Kidney (tissue), 13 donors: ENCODE measurements at regions not wholly inside any gene's neighbourhood (a gene's known extent, or its start where the extent isn't known, plus 50 kb on each side); places are given as distances from the start of the nearest gene placed in this dataset.

Experiments used
- DNase-seq, 5 donors: peaks; one replicate each; pipeline ENCODE4 v3.0.0-alpha.2; 2013 to 2020
- FAIRE-seq: peaks from 2 replicates; lab custom pipeline; 2012; peaks lifted over from hg19 to GRCh38; lab: Jason Lieb, UNC
- H3K27ac ChIP-seq, 2 donors: one replicate each; pipeline ENCODE4 v1.7.0; 2013; ENCODE audit warnings: low read depth in 2 of 2, low read length in 2 of 2, inconsistent platforms in 1 of 2
- H3K27me3 ChIP-seq: one replicate; pipeline ENCODE4 v1.7.1; 2013; ENCODE audit warnings: low read length, inconsistent platforms; ENCODE audit not compliant: control insufficient read depth, insufficient read depth
- H3K36me3 ChIP-seq, 3 donors: one replicate each; pipeline versions ENCODE4 v1.7.0 to v1.7.1; 2013; ENCODE audit warnings: low read length in 3 of 3, control low read depth in 1 of 3, inconsistent platforms in 1 of 3; ENCODE audit not compliant: insufficient read depth in 3 of 3, control insufficient read depth in 2 of 3
- H3K4me1 ChIP-seq, 3 donors: one replicate each; pipeline versions ENCODE4 v1.7.0 to v1.7.1; 2013; ENCODE audit warnings: low read length in 3 of 3, inconsistent platforms in 1 of 3, low read depth in 1 of 3; ENCODE audit not compliant: control insufficient read depth in 2 of 3, insufficient read depth in 2 of 3
- H3K4me3 ChIP-seq, 3 donors: one replicate each; pipeline versions ENCODE4 v1.7.0 to v1.8.1; 2013; ENCODE audit warnings: low read length in 3 of 3, control low read depth in 1 of 3, inconsistent platforms in 1 of 3
- H3K9ac ChIP-seq, 3 donors: one replicate each; pipeline versions ENCODE4 v1.7.0 to v1.7.1; 2013; ENCODE audit warnings: low read length in 3 of 3, control low read depth in 1 of 3, inconsistent platforms in 1 of 3
- H3K9me3 ChIP-seq, 3 donors: one replicate each; pipeline versions ENCODE4 v1.7.0 to v1.7.1; 2013; ENCODE audit warnings: low read length in 3 of 3, control low read depth in 1 of 3, inconsistent platforms in 1 of 3; ENCODE audit not compliant: control insufficient read depth in 2 of 3, insufficient read depth in 1 of 3
- intact Hi-C: fragments of 100-400 bp; cut with DNase I; formaldehyde crosslinking; loops from one replicate; pipeline ENCODE4 v1.11.1; 2022
- TF ChIP-seq, protein P1 (sequence below): IDR thresholded peaks from 3 replicates; pipeline ENCODE4 v1.5.1; 2012; ENCODE audit warnings: mild to moderate bottlenecking, moderate library complexity, borderline replicate concordance; ENCODE audit not compliant: insufficient read depth; ENCODE audit errors: extremely low read depth
- donor health status: control.
- donor health status: control.
- donor health status: control.
- donor health status: control.
- donor health status: control.
- donor health status: DM: yes; HTN: yes; CAD: no.
- donor health status: Normal renal cell carcinoma (clear cell type).

GRCh38 chr2:207332480-207333212 is 166.9 kb upstream of the KLF7 start:
- no peak overlapping the region for H3K27ac ChIP-seq
- no peaks in the 10 kb centered on the region for H3K36me3 ChIP-seq
- no peak overlapping the region for H3K9ac ChIP-seq
- H3K27me3 ChIP-seq: no peaks in the 10 kb centered on the region
- DNase-seq (no peak), FAIRE-seq (no peak)
- H3K4me1 ChIP-seq: no peaks in the 10 kb centered on the region
- no peak overlapping the region for H3K4me3 ChIP-seq
- TF ChIP-seq, protein P1, sequence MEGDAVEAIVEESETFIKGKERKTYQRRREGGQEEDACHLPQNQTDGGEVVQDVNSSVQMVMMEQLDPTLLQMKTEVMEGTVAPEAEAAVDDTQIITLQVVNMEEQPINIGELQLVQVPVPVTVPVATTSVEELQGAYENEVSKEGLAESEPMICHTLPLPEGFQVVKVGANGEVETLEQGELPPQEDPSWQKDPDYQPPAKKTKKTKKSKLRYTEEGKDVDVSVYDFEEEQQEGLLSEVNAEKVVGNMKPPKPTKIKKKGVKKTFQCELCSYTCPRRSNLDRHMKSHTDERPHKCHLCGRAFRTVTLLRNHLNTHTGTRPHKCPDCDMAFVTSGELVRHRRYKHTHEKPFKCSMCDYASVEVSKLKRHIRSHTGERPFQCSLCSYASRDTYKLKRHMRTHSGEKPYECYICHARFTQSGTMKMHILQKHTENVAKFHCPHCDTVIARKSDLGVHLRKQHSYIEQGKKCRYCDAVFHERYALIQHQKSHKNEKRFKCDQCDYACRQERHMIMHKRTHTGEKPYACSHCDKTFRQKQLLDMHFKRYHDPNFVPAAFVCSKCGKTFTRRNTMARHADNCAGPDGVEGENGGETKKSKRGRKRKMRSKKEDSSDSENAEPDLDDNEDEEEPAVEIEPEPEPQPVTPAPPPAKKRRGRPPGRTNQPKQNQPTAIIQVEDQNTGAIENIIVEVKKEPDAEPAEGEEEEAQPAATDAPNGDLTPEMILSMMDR: no peak
- no peaks in the 10 kb centered on the region for H3K9me3 ChIP-seq
- intact Hi-C loops: no loop called here

DNA sequence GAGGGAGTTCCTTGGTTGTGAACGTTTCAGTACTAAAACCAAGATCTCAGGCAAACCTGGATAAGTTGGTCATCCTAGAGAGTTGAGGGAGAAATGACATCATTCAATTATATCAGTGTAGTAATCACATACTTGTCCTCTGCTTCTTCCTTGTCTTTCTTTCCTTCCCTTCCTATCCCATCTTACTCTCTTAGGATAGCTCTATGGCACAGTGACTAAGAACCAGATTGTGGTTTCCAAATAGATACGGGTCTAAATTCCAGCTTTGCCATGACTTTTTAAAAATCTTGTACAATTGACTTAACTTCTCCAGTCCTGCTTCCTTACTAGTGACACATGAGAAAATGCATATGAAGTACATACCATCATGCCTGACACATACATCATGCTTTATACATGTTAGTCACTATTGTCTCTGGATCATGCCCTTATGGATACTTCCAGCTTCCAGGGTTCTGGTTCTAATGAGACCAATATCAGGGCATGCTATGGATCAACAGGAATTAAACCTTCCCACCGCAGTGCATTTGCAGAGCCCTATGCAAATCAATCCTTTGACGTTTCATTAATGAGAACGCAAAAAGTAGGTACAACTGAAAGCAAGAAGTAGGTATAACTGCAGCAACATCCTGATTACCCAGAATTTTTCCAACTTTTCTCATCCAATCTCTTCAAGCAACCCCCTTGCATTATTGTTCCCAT is 168.0 kb upstream of the KLF7 start:
- H3K27me3 ChIP-seq: no peaks in the 10 kb centered on the region
- peak overlapping the region in 1 of 3 donors; percentile 36 for H3K4me3 ChIP-seq
- peaks cover 0 to 2% (median 0%) of the 10 kb centered on the region in 3 donors for H3K4me1 ChIP-seq
- no peaks in the 10 kb centered on the region for H3K36me3 ChIP-seq
- FAIRE-seq (no peak), DNase-seq (no peak)
- H3K9ac ChIP-seq: no peak overlapping the region
- TF ChIP-seq, protein P1: no peak
- intact Hi-C loops: no loop called here
- no peaks in the 10 kb centered on the region for H3K9me3 ChIP-seq
- peak overlapping the region; percentile 77 to 81 for H3K27ac ChIP-seq

GRCh38 chr2:207334301-207334623 is 168.5 kb upstream of the KLF7 start:
- Histone ChIP-seq H3K27me3 (no peaks in the 10 kb centered on the region), H3K27ac (peak overlapping the region; percentile 77 to 81), H3K9ac (peak overlapping the region in 1 of 3 donors; percentile 12), H3K9me3 (no peaks in the 10 kb centered on the region), H3K4me1 (peaks cover 0 to 2% (median 0%) of the 10 kb centered on the region in 3 donors), H3K4me3 (peak overlapping the region in 2 of 3 donors; percentile 3 to 36), H3K36me3 (no peaks in the 10 kb centered on the region)
- FAIRE-seq (no peak), DNase-seq (no peak)
- TF ChIP-seq, protein P1: no peak
- intact Hi-C loops: no loop called here
